GM13976 (cell line): ENCODE measurements at regions not wholly inside any gene's neighbourhood (a gene's known extent, or its start where the extent isn't known, plus 50 kb on each side); places are given as distances from the start of the nearest gene placed in this dataset.

Experiments used
- DNase-seq: peaks from one replicate; pipeline ENCODE4 v3.0.0; 2012; ENCODE audit warnings: low spot score
- in situ Hi-C: fragments of 300-500 bp; cut with MboI; formaldehyde crosslinking; loops from one replicate; pipeline ENCODE4 v1.12.0; 2022; ENCODE audit warnings: low sequenced_read_pairs, mixed read lengths, inconsistent platforms; ENCODE audit not compliant: unreplicated experiment
- TF ChIP-seq, protein P1 (sequence below): IDR thresholded peaks from 2 replicates; pipeline ENCODE4 v1.5.1; 2012; ENCODE audit warnings: borderline replicate concordance, mild to moderate bottlenecking; ENCODE audit not compliant: insufficient read depth; ENCODE audit errors: extremely low read depth, missing control alignments, control extremely low read depth

DNA sequence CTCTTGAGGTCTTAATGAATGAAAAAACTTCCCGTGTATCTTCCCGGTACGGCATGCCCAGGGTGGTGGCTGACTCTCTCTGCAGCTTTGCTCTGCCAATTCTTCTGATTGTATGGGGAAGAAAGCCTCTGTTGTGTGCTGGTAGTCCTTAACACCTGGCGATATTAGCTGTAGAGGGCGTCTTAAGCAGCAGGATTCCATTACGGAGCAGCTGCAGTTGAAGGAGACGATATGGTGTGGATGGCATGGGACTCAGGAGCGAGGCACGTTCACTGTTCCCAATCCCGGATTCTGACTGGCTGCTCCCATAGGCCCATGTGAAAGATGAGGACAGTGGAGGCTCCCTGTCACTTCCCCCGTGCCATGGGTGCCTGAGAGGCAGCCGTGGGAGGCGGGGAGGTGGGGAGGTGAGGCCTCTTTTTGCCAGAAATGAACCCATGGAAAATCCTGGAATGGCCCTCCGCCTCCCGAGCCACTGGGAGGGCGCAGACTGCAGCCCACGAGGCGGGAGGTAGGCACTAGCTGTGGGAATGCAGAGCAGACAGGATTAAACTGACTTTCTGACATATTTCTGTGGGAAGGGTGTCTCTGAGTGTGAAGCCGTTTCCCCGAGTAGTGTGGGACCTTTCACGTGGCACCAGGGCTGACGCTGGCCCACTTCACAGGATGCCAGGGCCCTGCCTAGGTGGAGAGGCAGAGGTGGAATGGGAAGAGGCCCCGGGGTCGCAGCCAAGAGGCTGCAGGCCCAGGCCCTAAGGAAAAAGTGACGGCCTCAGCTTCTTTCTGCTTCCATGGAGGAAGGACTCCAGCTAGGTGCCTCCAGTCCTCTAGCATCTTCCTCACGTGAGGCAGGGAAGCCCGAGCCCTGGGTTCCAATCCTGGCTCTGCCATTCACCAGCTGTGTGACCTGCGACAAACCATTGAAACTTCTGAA lies 121.4 kb upstream of the CD82 start:
- TF ChIP-seq, protein P1, sequence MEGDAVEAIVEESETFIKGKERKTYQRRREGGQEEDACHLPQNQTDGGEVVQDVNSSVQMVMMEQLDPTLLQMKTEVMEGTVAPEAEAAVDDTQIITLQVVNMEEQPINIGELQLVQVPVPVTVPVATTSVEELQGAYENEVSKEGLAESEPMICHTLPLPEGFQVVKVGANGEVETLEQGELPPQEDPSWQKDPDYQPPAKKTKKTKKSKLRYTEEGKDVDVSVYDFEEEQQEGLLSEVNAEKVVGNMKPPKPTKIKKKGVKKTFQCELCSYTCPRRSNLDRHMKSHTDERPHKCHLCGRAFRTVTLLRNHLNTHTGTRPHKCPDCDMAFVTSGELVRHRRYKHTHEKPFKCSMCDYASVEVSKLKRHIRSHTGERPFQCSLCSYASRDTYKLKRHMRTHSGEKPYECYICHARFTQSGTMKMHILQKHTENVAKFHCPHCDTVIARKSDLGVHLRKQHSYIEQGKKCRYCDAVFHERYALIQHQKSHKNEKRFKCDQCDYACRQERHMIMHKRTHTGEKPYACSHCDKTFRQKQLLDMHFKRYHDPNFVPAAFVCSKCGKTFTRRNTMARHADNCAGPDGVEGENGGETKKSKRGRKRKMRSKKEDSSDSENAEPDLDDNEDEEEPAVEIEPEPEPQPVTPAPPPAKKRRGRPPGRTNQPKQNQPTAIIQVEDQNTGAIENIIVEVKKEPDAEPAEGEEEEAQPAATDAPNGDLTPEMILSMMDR: no peak

DNA sequence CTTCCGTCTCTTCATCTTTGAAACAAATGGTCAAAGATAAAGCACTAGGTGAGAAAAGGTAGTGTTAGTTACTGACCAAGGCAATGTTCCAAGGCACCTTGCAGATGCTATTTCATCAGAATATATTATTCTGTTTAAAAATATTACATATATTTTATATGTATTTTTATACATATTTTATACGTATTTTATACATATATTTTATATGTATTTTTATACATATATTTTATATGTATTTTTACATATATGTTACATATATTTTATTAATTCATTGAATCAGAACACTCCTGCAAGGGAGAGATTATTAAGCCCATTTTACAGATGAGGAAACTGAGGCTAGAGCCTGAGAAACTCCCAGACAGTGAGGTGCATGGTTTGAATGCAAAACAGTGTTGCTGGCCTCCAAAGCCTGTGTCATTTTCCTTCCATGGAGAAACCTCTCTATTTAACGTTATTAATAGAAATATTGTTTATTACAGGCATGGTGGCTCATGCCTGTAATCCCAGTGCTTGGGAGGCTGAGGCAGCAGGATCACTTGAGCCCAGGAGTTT lies 120.6 kb upstream of the CD82 start:
- TF ChIP-seq, protein P1: no peak
- in situ Hi-C loops: no loop called here
- DNase-seq: no peak

More for the DNA sequence above, 121.4 kb upstream of the CD82 start:
- in situ Hi-C loops: no loop called here
- no peak for DNase-seq

DNA sequence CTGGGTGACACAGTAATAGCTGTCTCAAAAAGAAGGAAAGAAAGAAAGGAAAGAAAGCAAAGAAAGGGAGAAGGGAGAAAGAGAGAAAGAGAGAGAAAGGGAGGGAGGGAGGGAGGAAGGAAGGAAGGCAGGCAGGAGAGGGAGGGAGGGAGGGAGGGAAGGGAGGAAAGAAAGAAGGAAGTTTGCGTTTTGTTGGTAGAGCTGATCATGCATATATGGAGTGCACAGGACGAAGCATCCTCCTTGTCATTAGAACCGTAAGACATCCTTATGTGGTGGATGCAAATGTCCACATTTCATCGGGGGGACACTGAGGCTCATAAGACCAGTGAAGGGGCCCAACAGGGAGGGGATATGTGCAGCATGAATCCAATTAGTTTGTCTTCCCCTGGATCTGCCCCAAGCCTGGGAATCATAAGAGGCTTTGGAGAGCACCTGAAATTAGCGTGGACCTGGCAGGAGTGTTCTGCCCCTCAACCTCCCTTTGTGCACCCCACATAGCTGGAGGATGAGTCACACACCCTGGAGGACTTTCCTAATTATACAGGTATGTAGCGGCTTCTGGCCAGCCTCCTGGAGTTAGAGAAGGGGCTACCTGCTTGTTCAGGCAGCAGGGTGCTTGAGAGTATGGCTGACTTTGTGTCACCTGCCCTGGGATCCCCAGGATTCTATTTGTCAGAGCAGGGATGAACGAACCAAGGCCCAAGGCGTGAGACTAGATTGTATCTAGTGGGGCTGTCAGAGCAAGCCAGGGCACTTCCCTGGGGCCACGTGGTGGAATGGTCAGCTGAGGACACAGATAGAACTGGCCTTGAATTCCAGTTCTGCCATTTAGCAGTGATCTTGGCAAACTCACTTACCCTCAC lies 119.7 kb upstream of the CD82 start:
- DNase-seq: no peak
- TF ChIP-seq, protein P1: no peak
- in situ Hi-C loops: no loop called here

DNA sequence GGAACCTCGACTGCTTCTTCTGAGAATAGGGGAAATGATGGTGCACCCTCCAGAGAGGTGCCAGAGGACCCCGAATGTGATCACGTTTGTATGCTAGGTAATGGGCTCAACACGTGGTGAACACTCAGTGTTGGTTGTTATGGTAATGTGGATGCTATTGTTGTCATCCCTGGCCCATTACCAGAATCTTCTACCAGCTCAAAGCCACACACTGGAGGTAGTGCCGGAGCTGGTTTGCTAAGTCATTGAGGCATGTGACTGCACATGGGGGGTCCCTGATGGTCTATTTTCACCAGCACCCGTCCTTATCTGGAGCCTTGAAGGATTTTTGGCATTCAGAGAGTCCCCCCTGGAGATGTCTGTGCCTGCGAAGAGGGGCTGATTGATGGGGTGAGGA lies 119.1 kb upstream of the CD82 start:
- in situ Hi-C loops: no loop called here
- no peak for DNase-seq
- TF ChIP-seq, protein P1: no peak

DNA sequence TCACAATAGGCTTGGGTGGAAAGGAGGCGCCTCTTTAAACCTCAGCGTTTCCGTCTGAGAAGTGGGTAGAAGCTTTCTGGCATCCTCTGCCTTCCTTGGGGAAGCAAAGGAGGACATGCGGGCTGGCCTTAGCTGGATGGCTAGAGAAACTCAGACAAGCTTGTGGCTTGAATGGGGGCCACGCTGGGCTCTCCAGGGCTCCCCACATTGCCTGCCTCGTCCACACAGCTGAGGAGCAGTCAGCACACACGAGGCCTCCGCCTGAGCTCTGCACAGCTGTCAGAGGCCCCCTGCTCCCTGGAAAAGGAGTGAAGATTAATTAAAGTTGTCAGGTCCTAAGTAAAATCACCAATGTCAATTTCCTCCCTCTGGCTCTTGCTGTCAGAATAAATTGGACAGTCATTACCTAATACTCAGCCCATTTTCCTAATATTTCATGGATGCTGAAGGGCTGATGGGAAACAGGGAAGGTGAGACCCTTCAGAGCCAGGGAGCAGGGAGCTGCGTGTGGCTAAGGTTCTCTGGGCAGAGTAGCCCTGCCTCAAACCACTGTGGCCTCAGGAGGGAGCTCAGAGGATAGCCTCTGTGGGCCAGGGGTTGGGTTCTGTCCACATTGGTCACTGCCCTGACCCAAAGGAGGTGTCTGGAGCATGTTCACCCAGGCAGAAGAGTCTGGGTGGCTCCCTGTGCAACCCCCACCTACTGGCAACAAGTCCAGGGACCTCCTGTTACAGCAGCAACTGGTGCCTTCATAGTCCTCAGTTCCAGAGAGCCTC lies 118.3 kb upstream of the CD82 start:
- TF ChIP-seq, protein P1: no peak
- in situ Hi-C loops: no loop called here
- DNase-seq: no peak
